ENCODE measurements at regions not wholly inside any gene's neighbourhood (a gene's known extent, or its start where the extent isn't known, plus 50 kb on each side); places are given as distances from the start of the nearest gene placed in this dataset.

DNA sequence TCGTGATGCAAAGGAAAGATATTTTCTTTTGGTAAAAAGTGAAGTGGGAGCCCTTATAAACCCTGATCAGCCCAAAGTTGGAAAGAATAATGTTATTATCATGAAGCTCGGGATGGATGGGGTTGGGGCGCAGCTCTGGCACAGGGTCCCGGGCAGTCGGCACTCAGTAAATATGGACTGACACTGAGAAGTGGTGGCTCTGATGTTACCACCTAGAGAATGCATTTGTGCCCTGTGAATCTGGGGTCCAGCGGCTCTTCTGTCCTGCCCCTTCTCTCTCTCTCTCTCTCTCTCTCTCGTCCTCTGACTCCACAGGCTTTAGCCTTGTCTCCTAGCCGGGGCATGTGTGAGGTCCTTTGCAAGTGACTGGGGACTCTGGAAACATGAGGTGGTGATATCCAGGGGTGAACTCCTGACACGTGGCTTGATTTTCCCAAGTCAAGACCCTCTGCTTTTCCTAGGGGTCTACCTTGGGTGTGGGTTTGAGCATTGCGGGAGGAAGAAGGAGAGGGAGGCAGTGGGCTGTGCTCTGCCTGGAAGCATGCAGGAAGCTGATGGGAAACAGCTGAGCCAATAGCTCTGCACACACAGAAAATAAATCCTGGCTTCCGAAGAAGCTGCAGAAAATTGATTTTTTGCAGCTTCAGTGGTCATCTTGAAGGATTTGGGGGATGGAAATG is 162.7 kb downstream of the MACROH2A1 start:
- TF ChIP-seq, protein P1, sequence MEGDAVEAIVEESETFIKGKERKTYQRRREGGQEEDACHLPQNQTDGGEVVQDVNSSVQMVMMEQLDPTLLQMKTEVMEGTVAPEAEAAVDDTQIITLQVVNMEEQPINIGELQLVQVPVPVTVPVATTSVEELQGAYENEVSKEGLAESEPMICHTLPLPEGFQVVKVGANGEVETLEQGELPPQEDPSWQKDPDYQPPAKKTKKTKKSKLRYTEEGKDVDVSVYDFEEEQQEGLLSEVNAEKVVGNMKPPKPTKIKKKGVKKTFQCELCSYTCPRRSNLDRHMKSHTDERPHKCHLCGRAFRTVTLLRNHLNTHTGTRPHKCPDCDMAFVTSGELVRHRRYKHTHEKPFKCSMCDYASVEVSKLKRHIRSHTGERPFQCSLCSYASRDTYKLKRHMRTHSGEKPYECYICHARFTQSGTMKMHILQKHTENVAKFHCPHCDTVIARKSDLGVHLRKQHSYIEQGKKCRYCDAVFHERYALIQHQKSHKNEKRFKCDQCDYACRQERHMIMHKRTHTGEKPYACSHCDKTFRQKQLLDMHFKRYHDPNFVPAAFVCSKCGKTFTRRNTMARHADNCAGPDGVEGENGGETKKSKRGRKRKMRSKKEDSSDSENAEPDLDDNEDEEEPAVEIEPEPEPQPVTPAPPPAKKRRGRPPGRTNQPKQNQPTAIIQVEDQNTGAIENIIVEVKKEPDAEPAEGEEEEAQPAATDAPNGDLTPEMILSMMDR (IDR thresholded peaks at IDR 0.05; ENCODE audit: borderline replicate concordance, extremely low read depth, low read length, poor library complexity, severe bottlenecking), result no peak
- TF ChIP-seq EZH2 (IDR thresholded peaks at IDR 0.05; ENCODE audit: borderline replicate concordance, low read depth, low read length, severe bottlenecking), result no peak
